ENCODE measurements at regions not wholly inside any gene's neighbourhood (a gene's known extent, or its start where the extent isn't known, plus 50 kb on each side); places are given as distances from the start of the nearest gene placed in this dataset.

DNA sequence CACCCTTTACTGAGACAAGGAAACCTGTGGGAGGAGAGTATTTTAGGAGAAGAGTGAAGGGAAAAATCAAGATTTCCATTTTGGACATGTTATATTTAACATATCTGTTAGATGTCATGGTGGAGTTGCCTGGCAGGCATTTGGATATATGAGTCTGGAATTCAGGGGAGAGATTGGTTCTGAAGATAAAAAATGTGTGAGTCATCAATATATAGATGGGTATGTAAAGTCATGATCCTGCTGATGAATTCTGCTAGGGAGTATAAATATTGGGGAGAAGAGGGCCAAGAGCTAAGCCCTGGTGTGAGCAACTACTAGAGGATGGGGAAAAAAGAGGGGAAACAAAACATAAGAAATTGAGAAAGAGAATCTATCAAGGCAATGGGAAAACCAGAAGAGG, 151.3 kb upstream of the SOX9 start:
- Histone ChIP-seq H3K4me2 (ENCODE audit: low read length) (no peak overlapping the region), H3K27ac (ENCODE audit: low read depth, low read length, poor library complexity, severe bottlenecking) (no peak overlapping the region), H3K4me1 (ENCODE audit: insufficient read depth, low read length, severe bottlenecking) (no peaks in the 10 kb centered on the region), H3K27me3 (ENCODE audit: insufficient read depth, low read length) (no peaks in the 10 kb centered on the region), H3K36me3 (ENCODE audit: insufficient read depth, low read length) (no peaks in the 10 kb centered on the region), H3K9me2 (ENCODE audit: low read depth, low read length) (no peaks in the 10 kb centered on the region), H3K9ac (ENCODE audit: low read length) (no peak overlapping the region), H3K9me3 (ENCODE audit: low read length) (no peaks in the 10 kb centered on the region), H3K4me3 (ENCODE audit: low read depth, low read length, poor library complexity, severe bottlenecking) (no peak overlapping the region), H3F3A (ENCODE audit: insufficient read depth, low read length) (no peaks in the 10 kb centered on the region), H3K79me2 (ENCODE audit: insufficient read depth, low read length) (no peaks in the 10 kb centered on the region), H2AFZ (ENCODE audit: low read length) (no peak overlapping the region), H4K20me1 (ENCODE audit: insufficient read depth, low read length) (no peaks in the 10 kb centered on the region)
- TF ChIP-seq, protein P1, sequence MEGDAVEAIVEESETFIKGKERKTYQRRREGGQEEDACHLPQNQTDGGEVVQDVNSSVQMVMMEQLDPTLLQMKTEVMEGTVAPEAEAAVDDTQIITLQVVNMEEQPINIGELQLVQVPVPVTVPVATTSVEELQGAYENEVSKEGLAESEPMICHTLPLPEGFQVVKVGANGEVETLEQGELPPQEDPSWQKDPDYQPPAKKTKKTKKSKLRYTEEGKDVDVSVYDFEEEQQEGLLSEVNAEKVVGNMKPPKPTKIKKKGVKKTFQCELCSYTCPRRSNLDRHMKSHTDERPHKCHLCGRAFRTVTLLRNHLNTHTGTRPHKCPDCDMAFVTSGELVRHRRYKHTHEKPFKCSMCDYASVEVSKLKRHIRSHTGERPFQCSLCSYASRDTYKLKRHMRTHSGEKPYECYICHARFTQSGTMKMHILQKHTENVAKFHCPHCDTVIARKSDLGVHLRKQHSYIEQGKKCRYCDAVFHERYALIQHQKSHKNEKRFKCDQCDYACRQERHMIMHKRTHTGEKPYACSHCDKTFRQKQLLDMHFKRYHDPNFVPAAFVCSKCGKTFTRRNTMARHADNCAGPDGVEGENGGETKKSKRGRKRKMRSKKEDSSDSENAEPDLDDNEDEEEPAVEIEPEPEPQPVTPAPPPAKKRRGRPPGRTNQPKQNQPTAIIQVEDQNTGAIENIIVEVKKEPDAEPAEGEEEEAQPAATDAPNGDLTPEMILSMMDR (IDR thresholded peaks at IDR 0.05; ENCODE audit: low read length), result no peak
- no peak for TF ChIP-seq EZH2 (IDR thresholded peaks at IDR 0.05; ENCODE audit: borderline replicate concordance, low read length)

DNA sequence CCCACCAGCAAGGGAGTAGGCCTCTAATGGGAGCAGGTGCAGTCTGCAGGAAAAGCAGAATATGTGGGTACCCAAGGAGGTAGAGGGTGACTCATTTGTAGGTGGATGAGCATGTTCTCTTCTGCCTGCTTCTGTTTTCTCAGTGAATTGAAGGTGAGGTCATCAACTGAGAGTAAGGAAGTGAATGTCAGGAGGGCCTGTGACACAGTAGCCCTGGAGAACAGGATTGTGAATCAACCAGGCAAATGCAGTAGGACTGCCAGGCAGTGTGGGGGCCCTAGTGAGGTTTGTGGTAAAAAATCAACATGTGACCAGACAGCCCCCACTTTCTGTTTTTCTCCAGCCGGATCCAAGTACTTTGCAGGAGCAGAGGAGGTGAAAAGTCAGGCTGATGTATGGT, 150.5 kb upstream of the SOX9 start:
- H3K27me3 ChIP-seq (ENCODE audit: insufficient read depth, low read length), result no peaks in the 10 kb centered on the region
- no peaks in the 10 kb centered on the region for H4K20me1 ChIP-seq (ENCODE audit: insufficient read depth, low read length)
- H3K9me2 ChIP-seq (ENCODE audit: low read depth, low read length), result no peaks in the 10 kb centered on the region
- no peak overlapping the region for H3K4me3 ChIP-seq (ENCODE audit: low read depth, low read length, poor library complexity, severe bottlenecking)
- no peak overlapping the region for H3K9ac ChIP-seq (ENCODE audit: low read length)
- H3K36me3 ChIP-seq (ENCODE audit: insufficient read depth, low read length), result no peaks in the 10 kb centered on the region
- H3K79me2 ChIP-seq (ENCODE audit: insufficient read depth, low read length), result no peaks in the 10 kb centered on the region
- H3F3A ChIP-seq (ENCODE audit: insufficient read depth, low read length), result no peaks in the 10 kb centered on the region
- H3K27ac ChIP-seq (ENCODE audit: low read depth, low read length, poor library complexity, severe bottlenecking), result no peak overlapping the region
- no peaks in the 10 kb centered on the region for H3K4me1 ChIP-seq (ENCODE audit: insufficient read depth, low read length, severe bottlenecking)
- H3K9me3 ChIP-seq (ENCODE audit: low read length), result no peaks in the 10 kb centered on the region
- no peak overlapping the region for H2AFZ ChIP-seq (ENCODE audit: low read length)
- H3K4me2 ChIP-seq (ENCODE audit: low read length), result no peak overlapping the region
- TF ChIP-seq, protein P1 (IDR thresholded peaks at IDR 0.05; ENCODE audit: low read length), result no peak
- no peak for TF ChIP-seq EZH2 (IDR thresholded peaks at IDR 0.05; ENCODE audit: borderline replicate concordance, low read length)

DNA sequence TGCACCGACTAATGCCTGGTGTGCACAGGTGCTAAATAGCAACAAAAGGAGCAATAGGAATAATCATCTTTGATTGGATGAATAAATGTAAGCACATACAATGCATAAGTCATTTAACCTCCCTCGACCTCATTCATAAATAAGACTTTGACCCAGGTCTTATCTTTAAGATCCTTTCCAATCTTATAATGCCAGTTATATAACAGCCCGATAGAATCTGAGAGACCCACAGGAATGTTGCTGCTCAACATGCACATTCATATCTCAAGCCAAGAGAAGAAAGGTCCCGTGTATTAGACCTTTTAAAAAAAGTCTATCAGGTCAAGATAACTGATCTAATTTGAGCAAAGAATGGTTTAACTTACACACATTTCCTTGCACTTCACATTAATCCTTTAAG, 146.8 kb upstream of the SOX9 start:
- no peaks in the 10 kb centered on the region for H3K79me2 ChIP-seq (ENCODE audit: insufficient read depth, low read length)
- no peaks in the 10 kb centered on the region for H3K4me1 ChIP-seq (ENCODE audit: insufficient read depth, low read length, severe bottlenecking)
- H3K9me2 ChIP-seq (ENCODE audit: low read depth, low read length), result no peaks in the 10 kb centered on the region
- no peak overlapping the region for H3K27ac ChIP-seq (ENCODE audit: low read depth, low read length, poor library complexity, severe bottlenecking)
- TF ChIP-seq EZH2 (IDR thresholded peaks at IDR 0.05; ENCODE audit: borderline replicate concordance, low read length), result no peak
- TF ChIP-seq, protein P1 (IDR thresholded peaks at IDR 0.05; ENCODE audit: low read length), result no peak
- no peak overlapping the region for H3K4me2 ChIP-seq (ENCODE audit: low read length)
- no peaks in the 10 kb centered on the region for H4K20me1 ChIP-seq (ENCODE audit: insufficient read depth, low read length)
- H3K27me3 ChIP-seq (ENCODE audit: insufficient read depth, low read length), result no peaks in the 10 kb centered on the region
- no peak overlapping the region for H3K4me3 ChIP-seq (ENCODE audit: low read depth, low read length, poor library complexity, severe bottlenecking)
- H3K36me3 ChIP-seq (ENCODE audit: insufficient read depth, low read length), result no peaks in the 10 kb centered on the region
- H3K9ac ChIP-seq (ENCODE audit: low read length), result no peak overlapping the region
- no peaks in the 10 kb centered on the region for H3F3A ChIP-seq (ENCODE audit: insufficient read depth, low read length)
- H2AFZ ChIP-seq (ENCODE audit: low read length), result no peak overlapping the region
- H3K9me3 ChIP-seq (ENCODE audit: low read length), result no peaks in the 10 kb centered on the region

All from OCI-LY1 (cell line).